Fibroblast of skin of abdomen (primary cell): ENCODE measurements at regions not wholly inside any gene's neighbourhood (a gene's known extent, or its start where the extent isn't known, plus 50 kb on each side); places are given as distances from the start of the nearest gene placed in this dataset.
A peak's percentile ranks its signal among the peaks of the same experiment; 100 is the strongest.

Experiments
- DNase-seq: peaks from one replicate; pipeline ENCODE4 v3.0.0-alpha.2; 2013

GRCh38 chr9:28764532-28764931 is 1191.3 kb upstream of the C9orf72 start:
- DNase-seq, result no peak

DNA sequence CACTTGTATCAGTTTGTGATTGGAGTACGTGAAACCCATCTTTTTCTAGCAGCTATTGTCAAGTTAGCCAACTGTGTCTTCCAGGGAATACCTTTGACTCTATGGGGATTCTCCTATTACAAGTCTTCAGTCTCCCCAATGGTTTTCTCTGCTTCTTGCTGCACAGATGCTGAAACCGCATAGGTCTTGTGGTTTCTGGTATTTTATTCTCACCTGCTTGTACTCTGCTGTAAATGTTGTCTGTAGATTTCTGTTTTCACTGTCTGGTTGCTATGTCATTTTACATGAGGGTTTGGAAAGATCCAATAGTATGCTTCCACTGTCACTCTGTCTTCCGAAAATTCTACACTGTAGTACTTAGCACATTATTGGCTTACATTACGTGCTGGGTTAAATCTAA is 1196.9 kb upstream of the C9orf72 start:
- no peak for DNase-seq

DNA sequence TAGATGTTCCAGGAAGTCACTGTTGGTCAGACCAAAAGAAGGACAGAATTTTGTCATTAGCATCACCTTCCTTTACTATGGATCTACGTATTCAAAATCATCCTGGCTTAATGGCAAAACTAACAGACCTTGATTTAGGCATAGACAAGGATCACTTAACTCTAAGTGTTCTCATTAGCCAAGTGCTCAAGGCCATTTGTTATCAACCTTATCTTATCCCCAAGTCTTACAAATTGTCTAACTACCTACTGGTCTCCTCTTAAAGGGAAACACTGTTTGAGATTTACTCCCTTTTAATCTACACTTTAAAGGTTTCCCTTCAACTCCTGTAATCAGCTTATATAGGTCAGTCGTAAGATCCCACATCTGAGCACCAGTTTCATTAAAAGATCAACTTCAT is 1197.5 kb upstream of the C9orf72 start:
- no peak for DNase-seq

DNA sequence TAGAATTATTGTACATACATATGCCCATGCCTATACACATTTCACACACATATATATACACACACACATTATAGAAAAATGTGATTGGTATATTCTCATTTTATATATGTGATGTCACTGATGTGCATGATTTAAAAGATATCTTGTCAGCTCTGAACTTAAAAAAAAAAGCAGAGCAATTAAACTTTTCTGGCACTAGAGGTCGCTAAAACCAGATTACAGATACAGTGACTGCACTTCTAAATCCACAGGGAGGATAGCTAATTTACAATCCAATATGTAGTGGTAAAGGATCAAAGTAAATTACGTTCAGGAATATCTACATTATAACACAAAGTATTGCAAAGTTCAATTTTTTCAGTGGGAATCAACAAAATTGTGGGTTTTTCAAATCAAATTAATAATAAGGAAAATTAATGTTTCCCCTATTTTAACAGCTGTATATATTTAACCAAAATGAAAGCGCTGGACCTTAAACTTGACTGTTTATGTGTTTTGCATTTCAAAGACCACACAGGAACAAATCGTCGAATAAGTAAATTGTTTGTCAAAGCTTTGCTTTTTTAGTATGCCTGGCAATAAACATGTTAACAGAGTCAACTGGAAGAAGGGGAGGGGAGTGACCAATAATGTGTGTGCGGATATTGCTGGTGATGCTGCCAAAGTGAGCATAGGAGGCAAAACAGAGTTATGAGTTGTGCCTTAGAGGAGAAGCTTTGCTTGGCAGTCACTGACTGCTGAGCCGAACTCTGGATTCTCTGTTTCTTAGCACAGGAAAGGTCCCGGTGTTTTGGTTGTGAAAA is 1201.4 kb upstream of the C9orf72 start:
- DNase-seq, result peak; percentile 22

- DNase-seq, result peak; percentile 2
These were observed 1206.0 kb upstream of the C9orf72 start for GRCh38 chr9:28779243-28779642.

DNA sequence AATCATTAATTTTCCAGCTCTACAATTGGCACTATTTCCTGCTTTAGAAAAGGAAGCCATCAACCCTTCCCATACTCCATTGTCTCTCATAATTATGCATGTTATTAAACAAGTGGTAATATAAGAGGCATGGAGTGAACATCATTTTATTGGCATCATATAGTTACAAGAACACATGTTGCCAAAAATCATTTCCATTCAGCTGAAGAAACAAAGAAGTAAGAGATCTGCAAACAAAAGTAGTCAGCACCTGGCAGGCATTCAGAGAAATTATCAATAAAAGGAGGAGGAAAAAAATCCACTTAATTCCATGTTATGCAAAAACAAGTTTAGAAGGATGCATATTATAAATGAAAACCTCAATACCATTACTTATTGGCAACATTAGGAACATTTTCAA is 1208.2 kb upstream of the C9orf72 start:
- no peak for DNase-seq

DNA sequence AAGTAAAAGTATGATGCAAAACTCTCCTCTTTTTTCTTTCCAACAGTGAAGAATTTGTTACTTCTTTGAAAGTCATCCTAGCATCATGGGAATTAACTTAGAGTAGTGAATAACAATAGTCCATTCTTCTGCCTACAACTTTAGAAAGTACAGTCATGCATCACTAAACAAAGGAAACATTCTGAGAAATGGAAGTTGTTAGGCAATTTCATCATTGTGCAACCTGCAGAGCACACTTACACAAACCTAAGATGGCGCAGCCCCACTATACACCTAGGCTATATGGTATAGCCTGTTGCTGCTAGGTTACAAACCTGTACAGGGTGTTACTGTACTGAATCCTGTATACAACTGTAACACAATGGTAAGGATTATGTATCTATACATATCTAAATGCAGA is 1209.3 kb upstream of the C9orf72 start:
- DNase-seq, result no peak

- DNase-seq, result no peak
These were observed 1219.4 kb upstream of the C9orf72 start for GRCh38 chr9:28792716-28793115.

DNA sequence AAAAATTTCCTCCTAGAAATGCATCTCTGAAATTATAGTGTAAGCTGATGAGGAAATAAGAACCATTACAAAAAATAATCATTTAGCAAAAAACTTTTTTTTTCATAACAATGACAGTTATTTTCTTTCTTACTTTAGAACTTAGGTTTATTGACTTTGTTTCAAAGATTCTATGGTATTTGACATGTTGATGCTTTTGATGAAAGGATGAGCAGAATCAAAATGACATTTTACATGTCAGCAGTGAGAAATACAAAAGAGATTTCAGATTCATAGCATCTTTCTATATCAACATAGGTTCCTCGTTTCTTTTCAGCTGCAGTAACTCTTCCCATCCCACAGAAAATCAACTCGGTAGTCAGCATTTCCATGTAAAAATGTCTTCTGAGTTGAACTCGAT is 1226.6 kb upstream of the C9orf72 start:
- DNase-seq, result no peak

GRCh38 chr9:28801144-28801799 is 1228.0 kb upstream of the C9orf72 start:
- peak; percentile 18 for DNase-seq

GRCh38 chr9:28805197-28805596 is 1231.9 kb upstream of the C9orf72 start:
- DNase-seq, result no peak

DNA sequence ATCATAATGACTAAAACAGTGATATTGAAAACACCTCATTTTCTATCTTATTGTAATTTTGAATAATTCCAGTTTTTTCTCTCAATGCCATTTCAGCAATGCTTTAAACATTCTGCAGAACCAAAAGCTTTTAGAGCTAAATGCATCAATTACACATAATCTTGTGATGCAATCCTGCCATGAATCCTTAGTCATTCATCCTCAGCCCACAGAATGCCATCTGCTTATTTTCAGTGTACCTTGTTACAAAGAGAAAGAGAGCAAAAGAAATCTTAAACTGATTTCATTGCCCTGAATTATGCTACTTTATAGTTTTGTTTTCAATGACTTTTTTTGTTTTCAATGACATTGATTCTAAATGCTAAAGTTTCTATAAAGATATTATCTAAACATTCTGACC is 1234.8 kb upstream of the C9orf72 start:
- peak; percentile 23 for DNase-seq

DNA sequence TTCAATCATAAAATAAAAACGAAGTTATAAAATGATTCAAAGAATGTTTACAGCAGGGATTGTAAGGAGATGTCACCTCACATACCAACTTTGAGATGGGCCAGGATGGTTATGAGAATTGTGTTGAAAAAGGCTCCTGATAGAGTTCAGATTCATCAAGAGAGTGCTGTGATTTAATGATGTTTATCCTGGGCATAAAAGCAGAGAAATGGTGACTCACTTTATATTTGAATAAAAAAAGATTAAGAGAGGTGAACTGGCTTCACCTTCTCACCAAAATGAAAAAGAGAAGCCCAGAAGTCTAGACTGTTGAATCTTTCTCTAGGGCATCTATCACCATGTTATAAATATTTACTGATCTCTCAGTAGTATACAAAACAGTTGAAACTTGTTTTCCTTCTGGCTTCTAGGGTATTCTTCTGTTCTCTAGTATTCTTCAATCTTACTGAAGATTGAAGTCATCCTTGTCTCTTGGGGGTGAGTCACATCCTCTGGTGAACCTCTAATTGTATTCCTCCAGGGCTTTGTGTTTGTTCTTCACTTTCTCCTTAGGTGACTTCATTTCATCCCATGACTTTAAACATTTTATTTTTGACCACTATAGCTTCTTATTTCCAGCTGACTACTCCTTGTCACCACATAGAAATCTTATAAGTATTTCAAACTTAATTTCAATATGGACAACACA is 1237.3 kb upstream of the C9orf72 start:
- DNase-seq, result peak; percentile 9

GRCh38 chr9:28820741-28821140 is 1247.5 kb upstream of the C9orf72 start:
- no peak for DNase-seq

DNA sequence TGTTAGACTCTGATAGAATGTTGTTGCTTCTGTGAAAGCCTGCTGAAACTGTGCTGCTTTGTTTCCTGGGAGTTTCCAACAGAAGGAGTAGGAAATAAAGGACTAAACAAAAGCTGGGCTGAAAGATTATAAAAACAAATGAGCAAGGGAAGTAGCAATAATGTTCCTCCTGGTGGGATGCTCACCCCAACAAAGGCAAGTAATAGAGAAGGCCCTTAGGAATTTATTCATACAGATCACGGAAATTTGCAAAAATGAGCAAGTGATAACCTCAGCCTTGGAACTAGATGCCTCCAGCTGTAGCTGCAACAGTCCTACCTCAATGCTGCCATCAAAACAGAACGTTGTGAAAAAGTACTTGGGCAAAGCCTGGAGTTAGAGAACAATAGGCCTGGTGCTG is 1248.0 kb upstream of the C9orf72 start:
- DNase-seq, result no peak

DNA sequence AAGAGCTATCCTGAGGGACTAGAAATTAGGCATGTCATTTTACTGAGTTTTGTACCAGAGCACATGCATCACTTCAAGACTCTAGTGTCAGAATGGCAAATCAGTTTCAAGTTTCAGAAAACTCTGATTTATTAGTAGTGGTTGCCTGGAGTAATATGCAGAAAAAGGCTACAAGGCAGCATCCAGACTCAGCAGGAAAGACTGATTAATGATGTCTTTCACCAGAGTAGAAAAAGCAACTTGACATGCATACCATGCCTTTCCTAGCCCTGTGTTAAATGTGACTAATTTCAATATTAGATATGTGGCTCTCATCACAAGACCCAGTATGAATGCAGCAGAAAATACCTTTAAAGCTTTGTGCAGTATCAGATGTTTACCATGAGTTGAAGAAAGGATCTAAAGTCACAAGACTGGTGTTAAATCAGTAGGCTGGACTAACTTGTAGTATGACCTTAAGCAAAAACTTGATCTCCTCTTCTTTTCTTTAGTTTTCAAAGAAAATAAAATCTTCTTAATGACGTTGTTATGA is 1251.2 kb upstream of the C9orf72 start:
- no peak for DNase-seq

GRCh38 chr9:28832168-28832770 is 1259.0 kb upstream of the C9orf72 start:
- DNase-seq, result peak; percentile 22

- no peak for DNase-seq
These were observed 1260.9 kb upstream of the C9orf72 start for GRCh38 chr9:28834156-28834555.

- DNase-seq, result no peak
These were observed 1266.6 kb upstream of the C9orf72 start for GRCh38 chr9:28839778-28840430.

- DNase-seq, result no peak
These were observed 1268.5 kb upstream of the C9orf72 start for GRCh38 chr9:28841775-28842174.

DNA sequence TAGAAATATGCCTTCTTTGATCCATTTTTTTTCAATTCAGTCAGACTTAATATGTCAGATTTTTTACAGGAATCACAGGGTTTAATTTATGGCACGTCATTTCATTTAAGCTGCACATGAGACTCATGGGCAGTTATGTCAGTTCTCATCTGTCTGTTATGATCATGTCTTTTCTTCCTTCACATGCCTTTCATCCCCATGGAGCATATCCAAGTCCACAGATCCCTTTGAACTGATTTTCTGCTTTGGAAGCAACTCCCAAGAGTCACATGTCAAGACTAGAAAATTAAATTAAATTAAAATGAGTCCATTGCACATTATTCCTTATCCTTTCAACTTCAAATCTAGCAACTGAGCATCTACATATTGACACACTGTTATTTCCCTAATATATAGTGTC is 1274.0 kb upstream of the C9orf72 start:
- DNase-seq, result no peak

- no peak for DNase-seq
These were observed 1275.4 kb upstream of the C9orf72 start for GRCh38 chr9:28848671-28849070.
